ENCODE measurements at regions not wholly inside any gene's neighbourhood (a gene's known extent, or its start where the extent isn't known, plus 50 kb on each side); places are given as distances from the start of the nearest gene placed in this dataset.

DNA sequence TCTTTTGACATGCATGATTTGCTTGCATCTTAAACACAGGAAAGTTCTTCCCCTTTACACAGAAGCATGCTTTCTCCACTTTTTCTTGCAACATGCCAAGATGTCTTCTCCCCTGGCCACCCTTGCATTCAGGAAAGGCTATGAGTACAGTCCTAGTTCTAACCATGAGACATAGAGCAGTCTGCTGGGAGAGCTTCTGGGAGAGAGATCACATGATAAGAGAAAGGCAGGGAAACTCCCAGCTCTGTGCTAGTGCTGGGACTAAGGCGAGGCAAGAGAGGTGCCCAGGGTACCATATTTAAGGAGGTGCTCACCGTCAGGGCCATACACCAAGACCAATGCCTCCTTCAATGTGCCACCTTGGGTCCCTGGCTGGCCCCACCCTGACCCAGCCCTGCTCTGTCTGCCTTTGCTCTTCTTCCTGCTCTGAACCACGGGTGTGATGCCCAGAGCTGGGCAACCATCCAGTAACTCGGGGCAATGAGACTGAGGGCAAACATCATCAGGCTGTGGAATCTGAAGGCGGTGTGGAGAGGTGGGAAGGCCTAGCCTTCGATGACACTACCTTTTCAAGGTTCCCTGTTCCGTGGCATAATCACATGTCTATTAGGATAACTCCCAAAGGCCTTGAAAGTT is 77.4 kb upstream of the PRR20G start:
- dilution Hi-C loops (cut with HindIII; ENCODE audit: low sequenced_read_pairs, unreplicated experiment) = no loop called here
- no peaks in the 10 kb centered on the region for H4K20me1 ChIP-seq (ENCODE audit: insufficient read depth, low read length)
- no peak overlapping the region for H3K18ac ChIP-seq (ENCODE audit: low read depth, low read length)
- POLR2A ChIA-PET (ENCODE audit: unreplicated experiment) = interaction anchor here (0.6 kb wide), 1 partner anchor 791 kb away, joined by 3 read pairs; no protein-coding TSS in a partner anchor
- H3K9me3 ChIP-seq (ENCODE audit: control insufficient read depth, insufficient read depth, low read length) = no peaks in the 10 kb centered on the region
- no peak overlapping the region for H2BK5ac ChIP-seq (ENCODE audit: low read depth, low read length, poor library complexity, severe bottlenecking)
- no peak overlapping the region for H2BK120ac ChIP-seq (ENCODE audit: low read depth, low read length)
- in situ Hi-C loops (cut with MboI; ENCODE audit: low sequenced_read_pairs) = no loop called here
- no peaks in the 10 kb centered on the region for H3K79me1 ChIP-seq (ENCODE audit: low read depth in 1 of 2, low read length in 2 of 2)
- TF ChIP-seq BHLHE40 (IDR thresholded peaks at IDR 0.05; ENCODE audit: low read depth, low read length) (no peak), RCOR1 (IDR thresholded peaks at IDR 0.05; ENCODE audit: insufficient replicate concordance, low read length) (no peak), RFX5 (IDR thresholded peaks at IDR 0.05; ENCODE audit: low read depth, low read length) (no peak), SMC3 (IDR thresholded peaks at IDR 0.05; ENCODE audit: low read depth, low read length) (no peak), NFE2L2 (IDR thresholded peaks at IDR 0.05; ENCODE audit: low read depth, low read length) (no peak)
- TF ChIP-seq, protein P1, sequence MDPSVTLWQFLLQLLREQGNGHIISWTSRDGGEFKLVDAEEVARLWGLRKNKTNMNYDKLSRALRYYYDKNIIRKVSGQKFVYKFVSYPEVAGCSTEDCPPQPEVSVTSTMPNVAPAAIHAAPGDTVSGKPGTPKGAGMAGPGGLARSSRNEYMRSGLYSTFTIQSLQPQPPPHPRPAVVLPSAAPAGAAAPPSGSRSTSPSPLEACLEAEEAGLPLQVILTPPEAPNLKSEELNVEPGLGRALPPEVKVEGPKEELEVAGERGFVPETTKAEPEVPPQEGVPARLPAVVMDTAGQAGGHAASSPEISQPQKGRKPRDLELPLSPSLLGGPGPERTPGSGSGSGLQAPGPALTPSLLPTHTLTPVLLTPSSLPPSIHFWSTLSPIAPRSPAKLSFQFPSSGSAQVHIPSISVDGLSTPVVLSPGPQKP (IDR thresholded peaks at IDR 0.05; ENCODE audit: borderline replicate concordance, low read depth, low read length) = no peak
- H3K9me1 ChIP-seq (ENCODE audit: insufficient read depth, low read length) = no peaks in the 10 kb centered on the region
- H2AFZ ChIP-seq (replicated peaks; ENCODE audit: low read length, poor library complexity) = no peak overlapping the region
- intact Hi-C loops (cut with micrococcal nuclease) = no loop called here
- H4K91ac ChIP-seq (ENCODE audit: insufficient read depth, low read depth, low read length) = no peak overlapping the region
- no peak overlapping the region for H3K4me2 ChIP-seq (ENCODE audit: low read depth, low read length)
- no peak overlapping the region for H3K23ac ChIP-seq (ENCODE audit: low read depth, low read length)
- no peak overlapping the region for H3K4ac ChIP-seq (ENCODE audit: low read depth, low read length)
- H3K14ac ChIP-seq (replicated peaks; ENCODE audit: low read depth, low read length) = no peak overlapping the region
- H4K5ac ChIP-seq (ENCODE audit: low read depth, low read length) = no peak overlapping the region
- H2AK9ac ChIP-seq (replicated peaks; ENCODE audit: low read depth, low read length, poor library complexity) = no peak overlapping the region
- H3K4me1 ChIP-seq (ENCODE audit: control insufficient read depth, insufficient read depth, low read length) = no peaks in the 10 kb centered on the region
- no peak overlapping the region for H2BK15ac ChIP-seq (ENCODE audit: low read depth, low read length)
- H3K36me3 ChIP-seq (ENCODE audit: control insufficient read depth, insufficient read depth, low read length) = no peaks in the 10 kb centered on the region
- no peak for DNase-seq
- no peak overlapping the region for H3K27ac ChIP-seq (ENCODE audit: insufficient read depth, low read length)
- H2BK20ac ChIP-seq (ENCODE audit: low read depth, low read length) = no peak overlapping the region
- BruUV-seq (replicated peaks) = no TSS peak
- no CpG with 5 or more reads among the region's 7 CpGs for WGBS, 2 experiments (ENCODE audit: extremely low coverage in 2 of 2, insufficient read length in 1 of 2)
- H3K9ac ChIP-seq (ENCODE audit: low read depth, low read length) = no peak overlapping the region
- H3K4me3 ChIP-seq (ENCODE audit: insufficient read depth, low read depth, low read length) = no peak overlapping the region
- no peak overlapping the region for H3K56ac ChIP-seq (ENCODE audit: extremely low read depth, insufficient read depth, low read length)
- H4K8ac ChIP-seq (ENCODE audit: low read depth in 2 of 2, low read length in 2 of 2) = no peak overlapping the region
- ATAC-seq (ENCODE audit: low read depth) = no peak
- CTCF ChIA-PET = no interaction called here
- H3K27me3 ChIP-seq (ENCODE audit: control insufficient read depth, insufficient read depth, low read length) = peaks cover 4% of the 10 kb centered on the region; the same call in 1 of the 2 replicates
- H2AK5ac ChIP-seq (ENCODE audit: low read depth, low read length) = no peak overlapping the region

Data from IMR-90 (cell line).